HG03571 (cell line): ENCODE measurements at regions not wholly inside any gene's neighbourhood (a gene's known extent, or its start where the extent isn't known, plus 50 kb on each side); places are given as distances from the start of the nearest gene placed in this dataset.

Experiments used
- ATAC-seq: cut with Tn5 transposase; IDR thresholded peaks from one replicate; pipeline ENCODE4 v1.9.1; 2021; ENCODE audit not compliant: unreplicated experiment

GRCh38 chr11:127464325-127464724, 463.8 kb upstream of the KIRREL3 start:
- ATAC-seq = no peak

- ATAC-seq = no peak
These were observed 461.4 kb upstream of the KIRREL3 start for GRCh38 chr11:127462065-127462344.

- ATAC-seq = no peak
These were observed 460.9 kb upstream of the KIRREL3 start for GRCh38 chr11:127461241-127462064.

GRCh38 chr11:127458561-127458960, 458.0 kb upstream of the KIRREL3 start:
- no peak for ATAC-seq

GRCh38 chr11:127454856-127455255, 454.3 kb upstream of the KIRREL3 start:
- ATAC-seq = no peak

GRCh38 chr11:127452533-127452932, 452.0 kb upstream of the KIRREL3 start:
- no peak for ATAC-seq

- ATAC-seq = no peak
These were observed 451.3 kb upstream of the KIRREL3 start for GRCh38 chr11:127451861-127452260.

- ATAC-seq = no peak
These were observed 447.5 kb upstream of the KIRREL3 start for GRCh38 chr11:127448101-127448500.

GRCh38 chr11:127445476-127445875, 444.9 kb upstream of the KIRREL3 start:
- no peak for ATAC-seq

- ATAC-seq = no peak
These were observed 442.7 kb upstream of the KIRREL3 start for GRCh38 chr11:127443297-127443696.

GRCh38 chr11:127440616-127441015, 440.0 kb upstream of the KIRREL3 start:
- no peak for ATAC-seq

GRCh38 chr11:127425281-127425680, 424.7 kb upstream of the KIRREL3 start:
- ATAC-seq = no peak

GRCh38 chr11:127424661-127425060, 424.1 kb upstream of the KIRREL3 start:
- no peak for ATAC-seq

- ATAC-seq = no peak
These were observed 419.6 kb upstream of the KIRREL3 start for GRCh38 chr11:127420139-127420538.

GRCh38 chr11:127412722-127413380, 412.3 kb upstream of the KIRREL3 start:
- no peak for ATAC-seq

- no peak for ATAC-seq
These were observed 411.7 kb upstream of the KIRREL3 start for GRCh38 chr11:127412234-127412633.

GRCh38 chr11:127411283-127411682, 410.7 kb upstream of the KIRREL3 start:
- ATAC-seq = no peak

- no peak for ATAC-seq
These were observed 394.5 kb upstream of the KIRREL3 start for GRCh38 chr11:127395034-127395433.

- no peak for ATAC-seq
These were observed 393.0 kb upstream of the KIRREL3 start for GRCh38 chr11:127393460-127393997.

GRCh38 chr11:127392575-127392974, 392.0 kb upstream of the KIRREL3 start:
- ATAC-seq = no peak

GRCh38 chr11:127390465-127390864, 389.9 kb upstream of the KIRREL3 start:
- ATAC-seq = no peak

GRCh38 chr11:127385071-127385470, 384.5 kb upstream of the KIRREL3 start:
- ATAC-seq = no peak
